CD4-positive, CD25-positive, alpha-beta regulatory T cell (primary cell): ENCODE measurements at regions not wholly inside any gene's neighbourhood (a gene's known extent, or its start where the extent isn't known, plus 50 kb on each side); places are given as distances from the start of the nearest gene placed in this dataset.

Experiments used
- ATAC-seq, 2 donors: fragments of 150-1000 bp; cut with Tn5 transposase; one replicate each; pipeline ENCODE4 v1.10.0; 2021; ENCODE audit warnings: low read depth in 2 of 2, moderate number of reproducible peaks in 2 of 2, moderate library complexity in 1 of 2
- DNase-seq, 3 donors: peaks; one replicate each; pipeline versions ENCODE4 v3.0.0 to v3.0.0-alpha.2; 2012 to 2022; ENCODE audit warnings: mixed read lengths in 1 of 3
- H3K27ac ChIP-seq: one replicate; pipeline ENCODE4 v1.7.0; 2013; ENCODE audit warnings: mild to moderate bottlenecking, low read length; ENCODE audit not compliant: insufficient read depth, poor library complexity, severe bottlenecking
- H3K27me3 ChIP-seq: one replicate; pipeline ENCODE4 v1.7.0; 2013; ENCODE audit warnings: low read length; ENCODE audit not compliant: control insufficient read depth, insufficient read depth
- H3K36me3 ChIP-seq: one replicate; pipeline ENCODE4 v1.7.0; 2013; ENCODE audit warnings: mild to moderate bottlenecking, low read length, moderate library complexity; ENCODE audit not compliant: control insufficient read depth, insufficient read depth
- H3K4me1 ChIP-seq: 2 replicates; pipeline ENCODE4 v1.7.0; 2013; ENCODE audit warnings: mild to moderate bottlenecking, low read length; ENCODE audit not compliant: insufficient read depth, control insufficient read depth, poor library complexity, severe bottlenecking
- H3K4me3 ChIP-seq: one replicate; pipeline ENCODE4 v1.7.0; 2013; ENCODE audit warnings: low read depth, mild to moderate bottlenecking, low read length, moderate library complexity
- H3K9me3 ChIP-seq, 2 experiments: 1 replicate in 1 of 2; 2 replicates in 1 of 2; pipeline ENCODE4 v1.7.0; 2013; ENCODE audit warnings: low read length in 2 of 2, mild to moderate bottlenecking in 1 of 2, moderate library complexity in 1 of 2; ENCODE audit not compliant: control insufficient read depth in 2 of 2
- H3K27ac Mint-ChIP-seq, 3 donors: one replicate each; pipeline ENCODE4 v1.8.0; 2020 to 2022; ENCODE audit warnings: mild to moderate bottlenecking in 3 of 3, mixed read lengths in 3 of 3, moderate library complexity in 2 of 3
- H3K27me3 Mint-ChIP-seq: one replicate; pipeline ENCODE4 v1.8.0; 2022; ENCODE audit warnings: mild to moderate bottlenecking, mixed read lengths
- H3K36me3 Mint-ChIP-seq: one replicate; pipeline ENCODE4 v1.8.0; 2020; ENCODE audit warnings: mixed read lengths
- H3K4me1 Mint-ChIP-seq, 4 donors: one replicate each; pipeline ENCODE4 v1.8.0; 2020 to 2022; ENCODE audit warnings: mixed read lengths in 4 of 4, mild to moderate bottlenecking in 1 of 4
- H3K4me3 Mint-ChIP-seq, 4 donors: one replicate each; pipeline ENCODE4 v1.8.0; 2020 to 2022; ENCODE audit warnings: mild to moderate bottlenecking in 4 of 4, mixed read lengths in 4 of 4, moderate library complexity in 3 of 4
- H3K9me3 Mint-ChIP-seq, 7 donors: one replicate each; pipeline ENCODE4 v1.8.0; 2020 to 2022; ENCODE audit warnings: mixed read lengths in 7 of 7, mild to moderate bottlenecking in 3 of 7, moderate library complexity in 2 of 7

- DNase-seq (no peak), ATAC-seq (no peak)
- Mint-ChIP-seq H3K36me3 (no peaks in the 10 kb centered on the region), H3K27ac (no peak overlapping the region), H3K27me3 (no peaks in the 10 kb centered on the region), H3K4me3 (no peak overlapping the region), H3K4me1 (peaks cover 0 to 4% (median 0%) of the 10 kb centered on the region in 4 donors), H3K9me3 (peaks cover 0 to 29% (median 7%) of the 10 kb centered on the region in 7 donors)
- Histone ChIP-seq H3K4me3 (no peak overlapping the region), H3K9me3 (peaks cover 2 to 22% of the 10 kb centered on the region in 2 experiments), H3K4me1 (no peaks in the 10 kb centered on the region), H3K36me3 (no peaks in the 10 kb centered on the region), H3K27me3 (no peaks in the 10 kb centered on the region), H3K27ac (no peak overlapping the region)
Observed at GRCh38 chr11:91956711-91957110, 267.9 kb upstream of the FAT3 start.

DNA sequence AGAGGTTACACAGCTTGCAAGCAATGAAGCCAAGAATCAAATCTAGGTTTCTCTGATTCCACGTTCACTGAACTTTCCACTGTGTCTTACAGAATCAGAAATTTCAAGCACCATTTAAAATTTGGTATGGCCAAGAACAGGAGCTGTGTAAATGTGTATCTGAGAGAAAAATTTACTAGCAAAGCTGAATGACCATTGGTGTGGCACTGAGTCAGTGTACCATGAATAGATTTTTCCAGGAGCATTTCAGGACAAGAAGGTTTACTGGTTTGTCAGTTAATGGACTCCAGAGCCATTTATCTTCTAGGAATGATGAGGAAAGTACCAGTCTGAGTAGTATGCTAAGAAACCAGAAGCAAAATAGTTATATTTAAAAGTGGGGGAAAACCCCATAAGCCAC, 269.4 kb upstream of the FAT3 start:
- peaks cover 0 to 18% (median 7%) of the 10 kb centered on the region in 7 donors for H3K9me3 Mint-ChIP-seq
- Histone ChIP-seq H3K27ac (no peak overlapping the region), H3K27me3 (no peaks in the 10 kb centered on the region), H3K36me3 (no peaks in the 10 kb centered on the region), H3K4me3 (no peak overlapping the region), H3K9me3 (peaks cover 0 to 16% of the 10 kb centered on the region in 2 experiments), H3K4me1 (no peaks in the 10 kb centered on the region)
- H3K27ac Mint-ChIP-seq, result no peak overlapping the region
- H3K36me3 Mint-ChIP-seq, result no peaks in the 10 kb centered on the region
- H3K4me1 Mint-ChIP-seq, result peaks cover 0 to 4% (median 0%) of the 10 kb centered on the region in 4 donors
- ATAC-seq, result no peak
- no peak for DNase-seq
- H3K27me3 Mint-ChIP-seq, result no peaks in the 10 kb centered on the region
- no peak overlapping the region for H3K4me3 Mint-ChIP-seq

DNA sequence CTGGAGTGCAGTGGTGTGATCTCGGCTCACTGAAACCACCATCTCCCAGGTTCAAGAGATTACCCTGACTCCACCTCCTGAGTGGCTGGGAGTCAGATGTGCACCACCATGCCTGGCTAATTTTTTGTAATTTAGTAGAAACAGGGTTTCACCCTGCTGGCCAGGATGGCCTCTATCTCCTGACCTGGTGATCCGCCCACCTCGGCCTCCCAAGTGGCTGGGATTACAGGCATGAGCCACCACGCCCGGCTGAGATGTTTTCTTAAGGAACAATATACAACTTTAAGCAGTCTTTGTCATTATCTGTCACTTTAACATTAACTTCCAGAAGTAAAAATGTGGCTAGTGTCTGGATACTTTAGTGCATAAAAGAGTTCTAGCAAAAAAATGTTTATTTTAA, 272.6 kb upstream of the FAT3 start:
- Histone ChIP-seq H3K27me3 (no peaks in the 10 kb centered on the region), H3K9me3 (no peaks in the 10 kb centered on the region), H3K4me1 (no peaks in the 10 kb centered on the region), H3K4me3 (no peak overlapping the region), H3K36me3 (no peaks in the 10 kb centered on the region), H3K27ac (no peak overlapping the region)
- Mint-ChIP-seq H3K27ac (no peak overlapping the region), H3K4me1 (peaks cover 0 to 4% (median 0%) of the 10 kb centered on the region in 4 donors), H3K27me3 (no peaks in the 10 kb centered on the region), H3K36me3 (no peaks in the 10 kb centered on the region), H3K9me3 (peaks cover 0 to 28% (median 5%) of the 10 kb centered on the region in 7 donors), H3K4me3 (no peak overlapping the region)
- no peak for DNase-seq
- no peak for ATAC-seq

- Mint-ChIP-seq H3K27me3 (no peaks in the 10 kb centered on the region), H3K9me3 (peaks cover 0 to 25% (median 12%) of the 10 kb centered on the region in 7 donors), H3K36me3 (no peaks in the 10 kb centered on the region), H3K4me1 (no peaks in the 10 kb centered on the region), H3K4me3 (no peak overlapping the region), H3K27ac (no peak overlapping the region)
- Histone ChIP-seq H3K4me3 (no peak overlapping the region), H3K9me3 (no peaks in the 10 kb centered on the region), H3K27ac (no peak overlapping the region), H3K4me1 (no peaks in the 10 kb centered on the region), H3K36me3 (no peaks in the 10 kb centered on the region), H3K27me3 (no peaks in the 10 kb centered on the region)
- no peak for ATAC-seq
- no peak for DNase-seq
Observed at GRCh38 chr11:91947215-91947820, 277.3 kb upstream of the FAT3 start.

GRCh38 chr11:91946397-91946951, 278.1 kb upstream of the FAT3 start:
- no peaks in the 10 kb centered on the region for H3K27me3 ChIP-seq

DNA sequence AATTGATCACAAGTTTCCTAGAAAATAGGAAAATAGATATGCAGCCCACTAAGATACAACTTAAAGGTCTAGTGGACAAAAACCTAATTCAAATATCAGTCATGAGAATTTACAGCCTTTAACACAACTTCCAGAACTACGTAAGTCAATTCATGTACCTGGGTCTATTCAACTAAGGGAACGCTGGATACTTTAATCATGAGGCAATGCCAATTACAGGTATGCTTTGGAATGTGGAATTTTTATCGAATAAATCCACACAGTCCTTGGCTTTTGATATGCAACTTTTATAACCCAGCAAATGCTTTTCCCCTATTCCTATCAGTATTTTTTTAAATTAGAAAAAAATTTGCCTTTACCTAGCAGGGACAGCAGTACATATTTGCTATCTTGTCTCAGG, 289.5 kb upstream of the FAT3 start:
- H3K27me3 ChIP-seq, result no peaks in the 10 kb centered on the region
- Mint-ChIP-seq H3K4me3 (no peak overlapping the region), H3K27ac (no peak overlapping the region), H3K4me1 (no peaks in the 10 kb centered on the region), H3K27me3 (no peaks in the 10 kb centered on the region), H3K36me3 (no peaks in the 10 kb centered on the region), H3K9me3 (peaks cover 0 to 26% (median 0%) of the 10 kb centered on the region in 7 donors)
- H3K36me3 ChIP-seq, result no peaks in the 10 kb centered on the region
- no peak for ATAC-seq
- no peak overlapping the region for H3K4me3 ChIP-seq
- H3K27ac ChIP-seq, result no peak overlapping the region
- H3K9me3 ChIP-seq, result no peaks in the 10 kb centered on the region
- DNase-seq, result no peak
- H3K4me1 ChIP-seq, result no peaks in the 10 kb centered on the region

More at GRCh38 chr11:91946397-91946951, 278.1 kb upstream of the FAT3 start:
- H3K4me3 ChIP-seq, result no peak overlapping the region
- Mint-ChIP-seq H3K27me3 (no peaks in the 10 kb centered on the region), H3K36me3 (no peaks in the 10 kb centered on the region), H3K27ac (no peak overlapping the region), H3K4me1 (no peaks in the 10 kb centered on the region), H3K4me3 (no peak overlapping the region), H3K9me3 (peaks cover 0 to 23% (median 12%) of the 10 kb centered on the region in 7 donors)
- H3K27ac ChIP-seq, result no peak overlapping the region
- H3K4me1 ChIP-seq, result no peaks in the 10 kb centered on the region
- H3K36me3 ChIP-seq, result no peaks in the 10 kb centered on the region
- ATAC-seq (no peak), DNase-seq (no peak)
- no peaks in the 10 kb centered on the region for H3K9me3 ChIP-seq

GRCh38 chr11:91932151-91932821, 292.3 kb upstream of the FAT3 start:
- no peak for ATAC-seq
- H3K27me3 ChIP-seq, result no peaks in the 10 kb centered on the region
- H3K4me1 ChIP-seq, result no peaks in the 10 kb centered on the region
- no peaks in the 10 kb centered on the region for H3K9me3 ChIP-seq
- no peaks in the 10 kb centered on the region for H3K36me3 ChIP-seq
- H3K4me1 Mint-ChIP-seq, result no peaks in the 10 kb centered on the region
- no peak overlapping the region for H3K27ac Mint-ChIP-seq
- no peak overlapping the region for H3K27ac ChIP-seq
- no peaks in the 10 kb centered on the region for H3K36me3 Mint-ChIP-seq
- H3K4me3 Mint-ChIP-seq, result no peak overlapping the region
- DNase-seq, result no peak
- no peak overlapping the region for H3K4me3 ChIP-seq
- H3K27me3 Mint-ChIP-seq, result no peaks in the 10 kb centered on the region
- H3K9me3 Mint-ChIP-seq, result peaks cover 0 to 22% (median 0%) of the 10 kb centered on the region in 7 donors
